ENCODE measurements at regions not wholly inside any gene's neighbourhood (a gene's known extent, or its start where the extent isn't known, plus 50 kb on each side); places are given as distances from the start of the nearest gene placed in this dataset.

DNA sequence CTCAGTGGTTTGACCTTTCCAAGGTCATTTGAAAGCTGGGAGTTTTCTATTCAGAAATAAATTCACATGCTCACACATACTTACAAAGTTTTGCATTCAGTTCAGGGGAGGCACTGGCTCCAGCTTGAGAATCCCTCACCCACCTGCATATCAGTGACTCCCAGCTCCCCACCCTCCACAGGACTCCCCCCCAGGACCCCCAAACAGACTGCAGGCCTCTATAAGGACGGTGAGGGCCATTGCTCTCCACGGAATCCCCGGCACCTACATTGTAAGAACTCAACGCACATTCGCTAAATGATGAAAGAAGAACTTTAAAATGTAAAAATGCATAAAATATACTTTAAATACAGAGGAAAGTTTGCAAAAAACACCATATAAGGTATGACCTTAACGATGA, 97.2 kb upstream of the TEX51 start:
- TF ChIP-seq MAX (IDR thresholded peaks at IDR 0.05): no peak
- TF ChIP-seq RAD21 (IDR thresholded peaks at IDR 0.05; ENCODE audit: low read depth): no peak
- no peak for TF ChIP-seq NFIC (IDR thresholded peaks at IDR 0.05)
- no peak for TF ChIP-seq TAF1 (IDR thresholded peaks at IDR 0.05; ENCODE audit: low read depth)
- TF ChIP-seq YY1 (IDR thresholded peaks at IDR 0.05; ENCODE audit: low read depth): no peak
- no peak for TF ChIP-seq USF1 (IDR thresholded peaks at IDR 0.05)
- no peak for TF ChIP-seq EGR1 (IDR thresholded peaks at IDR 0.05)
- no peak for TF ChIP-seq FOXM1 (IDR thresholded peaks at IDR 0.05; ENCODE audit: borderline replicate concordance, low read depth)
- no peak for TF ChIP-seq TEAD4 (IDR thresholded peaks at IDR 0.05)
- TF ChIP-seq TCF12 (IDR thresholded peaks at IDR 0.05; ENCODE audit: low read depth): no peak
- TF ChIP-seq ZBTB7A (IDR thresholded peaks at IDR 0.05; ENCODE audit: low read depth): no peak
- TF ChIP-seq EP300 (IDR thresholded peaks at IDR 0.05; ENCODE audit: borderline replicate concordance): no peak
- TF ChIP-seq CEBPB (IDR thresholded peaks at IDR 0.05): no peak

GRCh38 chr2:126802316-126802715, 96.4 kb upstream of the TEX51 start:
- TF ChIP-seq CREB1 (IDR thresholded peaks at IDR 0.05; ENCODE audit: low read depth): no peak
- no peak for TF ChIP-seq TCF12 (IDR thresholded peaks at IDR 0.05; ENCODE audit: low read depth)
- no peak for TF ChIP-seq CEBPB (IDR thresholded peaks at IDR 0.05)
- no peak for TF ChIP-seq USF1 (IDR thresholded peaks at IDR 0.05)
- TF ChIP-seq EP300 (IDR thresholded peaks at IDR 0.05; ENCODE audit: borderline replicate concordance): no peak
- no peak for TF ChIP-seq RAD21 (IDR thresholded peaks at IDR 0.05; ENCODE audit: low read depth)
- TF ChIP-seq MAX (IDR thresholded peaks at IDR 0.05): no peak
- TF ChIP-seq YY1 (IDR thresholded peaks at IDR 0.05; ENCODE audit: low read depth): no peak
- no peak for TF ChIP-seq FOXM1 (IDR thresholded peaks at IDR 0.05; ENCODE audit: borderline replicate concordance, low read depth)
- no peak for TF ChIP-seq EGR1 (IDR thresholded peaks at IDR 0.05)
- TF ChIP-seq NFIC (IDR thresholded peaks at IDR 0.05): no peak
- no peak for TF ChIP-seq ZBTB7A (IDR thresholded peaks at IDR 0.05; ENCODE audit: low read depth)
- TF ChIP-seq TAF1 (IDR thresholded peaks at IDR 0.05; ENCODE audit: low read depth): no peak
- TF ChIP-seq REST (IDR thresholded peaks at IDR 0.05; ENCODE audit: low read depth): no peak
- TF ChIP-seq TEAD4 (IDR thresholded peaks at IDR 0.05): no peak

GRCh38 chr2:126802774-126803433, 95.8 kb upstream of the TEX51 start:
- TF ChIP-seq NFIC (IDR thresholded peaks at IDR 0.05): no peak
- no peak for TF ChIP-seq EGR1 (IDR thresholded peaks at IDR 0.05)
- TF ChIP-seq TAF1 (IDR thresholded peaks at IDR 0.05; ENCODE audit: low read depth): no peak
- TF ChIP-seq TEAD4 (IDR thresholded peaks at IDR 0.05): no peak
- TF ChIP-seq ZBTB7A (IDR thresholded peaks at IDR 0.05; ENCODE audit: low read depth): no peak
- no peak for TF ChIP-seq RAD21 (IDR thresholded peaks at IDR 0.05; ENCODE audit: low read depth)
- no peak for TF ChIP-seq USF1 (IDR thresholded peaks at IDR 0.05)
- TF ChIP-seq TCF12 (IDR thresholded peaks at IDR 0.05; ENCODE audit: low read depth): no peak
- TF ChIP-seq MAX (IDR thresholded peaks at IDR 0.05): no peak
- no peak for TF ChIP-seq FOXM1 (IDR thresholded peaks at IDR 0.05; ENCODE audit: borderline replicate concordance, low read depth)
- no peak for TF ChIP-seq CEBPB (IDR thresholded peaks at IDR 0.05)

- TF ChIP-seq TCF12 (IDR thresholded peaks at IDR 0.05; ENCODE audit: low read depth) (no peak), ZBTB7A (IDR thresholded peaks at IDR 0.05; ENCODE audit: low read depth) (no peak), USF1 (IDR thresholded peaks at IDR 0.05) (no peak), YY1 (IDR thresholded peaks at IDR 0.05; ENCODE audit: low read depth) (no peak), EP300 (IDR thresholded peaks at IDR 0.05; ENCODE audit: borderline replicate concordance) (no peak), REST (IDR thresholded peaks at IDR 0.05; ENCODE audit: low read depth) (no peak), RAD21 (IDR thresholded peaks at IDR 0.05; ENCODE audit: low read depth) (no peak), MAX (IDR thresholded peaks at IDR 0.05) (no peak), NFIC (IDR thresholded peaks at IDR 0.05) (no peak), TAF1 (IDR thresholded peaks at IDR 0.05; ENCODE audit: low read depth) (no peak), CEBPB (IDR thresholded peaks at IDR 0.05) (no peak)
Observed at GRCh38 chr2:126803434-126803775, 95.3 kb upstream of the TEX51 start.

Measured in Ishikawa (cell line).